SU-DHL-6 (cell line): ENCODE measurements at regions not wholly inside any gene's neighbourhood (a gene's known extent, or its start where the extent isn't known, plus 50 kb on each side); places are given as distances from the start of the nearest gene placed in this dataset.

Source experiments
- EZH2phosphoT487 ChIP-seq: fragments of 200-600 bp; sonication (generic), shearing (Covaris generic); conservative IDR thresholded peaks from 2 replicates; pipeline ENCODE4 v1.6.1; 2018; ENCODE audit warnings: mild to moderate bottlenecking, antibody characterized with exemption, low read length, moderate library complexity, mixed read lengths
- TF ChIP-seq, protein P1 (sequence below): fragments of 200-600 bp; sonication (generic); IDR thresholded peaks from one replicate; pipeline ENCODE4 v1.5.1; 2017; ENCODE audit warnings: antibody characterized with exemption, mild to moderate bottlenecking, low read length, moderate library complexity; ENCODE audit not compliant: insufficient read depth, poor library complexity, severe bottlenecking

DNA sequence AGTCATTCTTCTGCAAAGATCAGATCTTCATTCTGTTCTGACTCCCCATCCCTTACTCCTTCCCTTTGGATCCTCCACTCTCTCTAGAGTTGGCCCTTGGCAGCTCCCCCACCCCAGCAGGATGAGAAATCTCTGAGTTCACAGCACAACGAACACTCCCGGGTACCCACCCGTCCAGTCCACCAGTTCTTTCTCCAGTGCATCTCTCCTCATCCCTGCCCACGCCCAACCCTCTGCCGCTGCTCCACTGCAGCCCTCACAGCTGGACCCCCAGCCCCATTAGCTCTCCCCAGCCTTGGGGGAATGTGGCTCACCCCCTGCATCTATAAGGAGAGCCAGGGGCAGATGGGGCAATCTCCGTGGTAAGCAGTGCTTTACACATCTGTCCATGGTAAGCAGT is 125.7 kb downstream of the MATN1 start:
- TF ChIP-seq, protein P1, sequence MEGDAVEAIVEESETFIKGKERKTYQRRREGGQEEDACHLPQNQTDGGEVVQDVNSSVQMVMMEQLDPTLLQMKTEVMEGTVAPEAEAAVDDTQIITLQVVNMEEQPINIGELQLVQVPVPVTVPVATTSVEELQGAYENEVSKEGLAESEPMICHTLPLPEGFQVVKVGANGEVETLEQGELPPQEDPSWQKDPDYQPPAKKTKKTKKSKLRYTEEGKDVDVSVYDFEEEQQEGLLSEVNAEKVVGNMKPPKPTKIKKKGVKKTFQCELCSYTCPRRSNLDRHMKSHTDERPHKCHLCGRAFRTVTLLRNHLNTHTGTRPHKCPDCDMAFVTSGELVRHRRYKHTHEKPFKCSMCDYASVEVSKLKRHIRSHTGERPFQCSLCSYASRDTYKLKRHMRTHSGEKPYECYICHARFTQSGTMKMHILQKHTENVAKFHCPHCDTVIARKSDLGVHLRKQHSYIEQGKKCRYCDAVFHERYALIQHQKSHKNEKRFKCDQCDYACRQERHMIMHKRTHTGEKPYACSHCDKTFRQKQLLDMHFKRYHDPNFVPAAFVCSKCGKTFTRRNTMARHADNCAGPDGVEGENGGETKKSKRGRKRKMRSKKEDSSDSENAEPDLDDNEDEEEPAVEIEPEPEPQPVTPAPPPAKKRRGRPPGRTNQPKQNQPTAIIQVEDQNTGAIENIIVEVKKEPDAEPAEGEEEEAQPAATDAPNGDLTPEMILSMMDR, result no peak
- TF ChIP-seq EZH2phosphoT487, result no peak
